ENCODE measurements at regions not wholly inside any gene's neighbourhood (a gene's known extent, or its start where the extent isn't known, plus 50 kb on each side); places are given as distances from the start of the nearest gene placed in this dataset.
"Not testable (repeated sequence)": the region's sequence is repeated elsewhere in the genome, so short reads cannot be mapped to it uniquely, and the experiment has no call there.

GRCh38 chr2:113386780-113387433 is 50.6 kb upstream of the ZNG1B start:
- not testable (repeated sequence) for DNase-seq (ENCODE audit: insufficient read length, low spot score); FAIRE-seq

GRCh38 chr2:113379621-113380020 is 57.9 kb upstream of the ZNG1B start:
- FAIRE-seq; DNase-seq (ENCODE audit: insufficient read length, low spot score): not testable (repeated sequence)

DNA sequence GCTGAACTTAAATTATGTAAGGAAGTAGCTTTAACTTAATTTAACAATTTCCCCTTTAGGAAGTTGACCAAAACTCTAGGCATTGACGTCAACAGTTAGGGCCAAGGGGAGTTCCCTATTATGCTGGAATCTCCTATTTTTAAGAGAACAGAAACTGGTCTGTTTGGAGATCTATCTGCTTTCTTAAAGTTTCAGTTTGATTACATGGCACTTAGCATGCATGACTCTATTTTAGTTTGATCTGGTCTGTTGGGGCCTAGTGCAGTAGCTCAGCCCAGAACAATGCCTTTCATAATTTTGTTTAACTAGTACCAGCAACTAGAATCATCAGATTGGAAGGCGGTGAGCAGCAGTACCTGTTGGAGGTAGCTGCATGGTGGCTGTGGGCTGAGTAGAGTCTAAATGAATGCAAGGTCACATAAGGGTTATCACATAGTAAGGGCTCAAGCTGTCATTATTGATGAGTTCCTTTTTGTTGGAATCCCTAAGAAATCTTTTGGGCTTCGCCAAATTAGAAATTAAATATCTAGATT is 60.5 kb upstream of the ZNG1B start:
- DNase-seq (ENCODE audit: insufficient read length, low spot score), result no peak
- no peak for FAIRE-seq
- TF ChIP-seq, protein P1, sequence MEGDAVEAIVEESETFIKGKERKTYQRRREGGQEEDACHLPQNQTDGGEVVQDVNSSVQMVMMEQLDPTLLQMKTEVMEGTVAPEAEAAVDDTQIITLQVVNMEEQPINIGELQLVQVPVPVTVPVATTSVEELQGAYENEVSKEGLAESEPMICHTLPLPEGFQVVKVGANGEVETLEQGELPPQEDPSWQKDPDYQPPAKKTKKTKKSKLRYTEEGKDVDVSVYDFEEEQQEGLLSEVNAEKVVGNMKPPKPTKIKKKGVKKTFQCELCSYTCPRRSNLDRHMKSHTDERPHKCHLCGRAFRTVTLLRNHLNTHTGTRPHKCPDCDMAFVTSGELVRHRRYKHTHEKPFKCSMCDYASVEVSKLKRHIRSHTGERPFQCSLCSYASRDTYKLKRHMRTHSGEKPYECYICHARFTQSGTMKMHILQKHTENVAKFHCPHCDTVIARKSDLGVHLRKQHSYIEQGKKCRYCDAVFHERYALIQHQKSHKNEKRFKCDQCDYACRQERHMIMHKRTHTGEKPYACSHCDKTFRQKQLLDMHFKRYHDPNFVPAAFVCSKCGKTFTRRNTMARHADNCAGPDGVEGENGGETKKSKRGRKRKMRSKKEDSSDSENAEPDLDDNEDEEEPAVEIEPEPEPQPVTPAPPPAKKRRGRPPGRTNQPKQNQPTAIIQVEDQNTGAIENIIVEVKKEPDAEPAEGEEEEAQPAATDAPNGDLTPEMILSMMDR (IDR thresholded peaks at IDR 0.05; ENCODE audit: insufficient read depth, missing control alignments), result no peak

- DNase-seq (ENCODE audit: insufficient read length, low spot score) (no peak), FAIRE-seq (no peak)
- TF ChIP-seq, protein P1 (IDR thresholded peaks at IDR 0.05; ENCODE audit: insufficient read depth, missing control alignments), result no peak
These were observed 61.1 kb upstream of the ZNG1B start for GRCh38 chr2:113376253-113376912.

- FAIRE-seq; DNase-seq (ENCODE audit: insufficient read length, low spot score): not testable (repeated sequence)
These were observed 62.6 kb upstream of the ZNG1B start for GRCh38 chr2:113374857-113375256.

DNA sequence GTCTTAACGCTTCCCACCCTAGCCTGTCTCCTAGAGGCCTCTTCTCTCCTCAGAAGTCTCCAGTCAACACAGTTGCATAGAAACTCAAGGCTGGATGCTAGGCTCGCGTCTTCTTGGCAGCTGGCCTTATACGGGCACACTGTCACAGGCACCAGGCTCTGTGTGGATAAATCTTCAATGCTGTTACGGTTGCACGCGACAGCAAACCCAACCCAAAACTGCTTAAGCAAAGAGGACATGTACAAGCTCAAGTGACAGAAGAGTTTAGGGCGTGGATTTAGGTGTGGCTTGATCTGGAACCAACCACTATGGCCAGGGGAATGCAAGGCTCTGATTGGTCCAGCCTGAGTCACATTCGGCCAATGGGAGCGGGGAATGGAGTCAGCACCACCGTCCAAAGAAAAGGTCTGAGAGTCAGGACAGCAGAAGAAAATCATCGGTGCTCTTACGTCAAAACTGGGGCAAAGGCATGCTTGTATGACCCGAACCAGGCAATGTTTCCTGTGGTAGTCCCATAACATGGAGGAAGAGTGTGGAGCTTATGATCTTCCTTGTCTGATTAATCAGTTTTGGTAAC is 65.1 kb upstream of the ZNG1B start:
- DNase-seq (ENCODE audit: insufficient read length, low spot score); FAIRE-seq: not testable (repeated sequence)

DNA sequence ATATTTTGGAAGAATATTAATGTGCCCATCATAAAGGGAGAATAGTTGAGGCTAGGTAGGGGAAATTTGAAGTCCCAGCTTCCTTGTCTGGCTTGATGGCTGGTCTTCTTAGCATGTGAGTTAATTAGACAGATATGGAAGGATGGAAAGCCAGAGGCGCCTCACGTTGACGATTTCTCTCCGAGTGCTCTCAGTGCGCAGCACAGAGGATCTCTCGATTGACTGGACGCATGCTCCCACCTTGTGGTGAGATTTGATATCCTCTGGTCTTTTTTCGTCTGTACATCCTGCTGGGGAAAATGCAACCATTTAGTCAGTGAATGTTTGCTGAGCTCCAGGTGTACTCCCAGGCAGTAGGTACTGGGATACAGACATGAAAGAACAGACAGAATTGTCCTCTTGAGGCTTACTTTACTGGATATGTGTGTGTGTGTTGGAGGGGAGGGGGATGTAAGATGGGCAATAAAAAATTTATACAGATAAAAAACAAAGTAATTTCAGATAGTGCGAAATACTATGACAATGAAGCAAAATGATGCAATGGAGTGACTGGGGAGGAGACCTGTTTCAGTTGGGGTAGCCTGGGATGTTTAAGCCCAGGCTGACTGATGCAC is 66.9 kb upstream of the ZNG1B start:
- TF ChIP-seq, protein P1 (IDR thresholded peaks at IDR 0.05; ENCODE audit: insufficient read depth, missing control alignments), result peak; percentile 74
- DNase-seq (ENCODE audit: insufficient read length, low spot score) (peak; percentile 37), FAIRE-seq (no peak)

DNA sequence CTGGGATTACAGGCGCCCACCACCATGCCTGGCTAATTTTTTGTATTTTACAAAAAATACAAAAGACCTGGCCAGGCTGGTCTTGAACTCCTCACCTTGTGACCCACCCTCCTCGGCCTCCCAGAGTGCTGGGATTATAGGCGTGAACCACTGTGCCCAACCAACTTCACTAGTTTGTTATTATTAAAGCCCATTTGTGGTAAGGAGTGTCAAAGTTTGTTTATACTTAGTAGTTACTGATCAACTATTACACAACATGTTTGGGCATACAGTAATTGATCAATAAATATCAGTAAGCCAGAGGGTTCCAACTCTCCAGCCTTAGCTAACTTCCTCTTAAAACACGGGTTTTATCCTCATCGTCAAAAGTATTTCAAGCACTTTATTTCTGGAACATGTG is 67.5 kb upstream of the ZNG1B start:
- TF ChIP-seq, protein P1 (IDR thresholded peaks at IDR 0.05; ENCODE audit: insufficient read depth, missing control alignments), result no peak
- FAIRE-seq (no peak), DNase-seq (ENCODE audit: insufficient read length, low spot score) (no peak)

GRCh38 chr2:113368581-113368980 is 68.9 kb upstream of the ZNG1B start:
- FAIRE-seq; DNase-seq (ENCODE audit: insufficient read length, low spot score): not testable (repeated sequence)

DNA sequence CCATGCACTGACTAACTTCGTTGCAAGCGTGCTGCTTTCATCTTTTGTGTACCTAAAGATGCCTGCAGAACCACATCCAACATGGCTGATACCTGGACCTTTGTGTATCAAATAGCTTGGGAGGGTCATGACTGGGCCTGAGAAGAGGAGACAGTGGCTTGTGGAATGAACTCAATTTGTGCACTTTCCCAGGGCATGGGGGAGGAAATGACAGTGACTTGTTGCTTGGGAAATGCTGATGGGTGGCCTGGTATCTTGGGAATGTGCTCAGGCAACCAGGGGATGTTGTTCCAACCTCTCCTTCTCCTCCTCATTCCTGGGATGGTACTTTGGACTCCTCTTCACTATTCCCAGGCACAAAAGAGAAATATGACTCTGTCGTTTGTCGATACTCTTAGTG is 70.7 kb upstream of the ZNG1B start:
- DNase-seq (ENCODE audit: insufficient read length, low spot score); FAIRE-seq: not testable (repeated sequence)

DNA sequence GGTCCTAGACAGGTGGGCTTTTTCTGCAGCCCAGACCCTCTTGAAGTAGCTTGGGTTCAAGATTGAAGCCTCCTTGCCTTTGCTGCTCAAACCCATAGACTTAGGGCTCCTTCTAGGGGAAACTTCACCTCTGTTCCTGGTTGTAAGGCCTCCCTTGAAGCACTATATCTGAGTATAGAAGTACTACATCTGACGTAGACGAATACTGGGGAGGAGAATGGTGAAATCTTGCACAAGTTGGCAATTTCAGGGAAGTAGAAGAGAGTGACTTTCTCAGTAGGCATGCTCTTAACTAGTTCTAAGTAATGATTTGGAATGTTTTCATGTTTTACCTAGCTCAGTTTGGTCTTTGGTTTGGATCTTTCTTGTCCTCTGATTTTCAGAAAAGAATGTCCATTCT is 71.7 kb upstream of the ZNG1B start:
- FAIRE-seq; DNase-seq (ENCODE audit: insufficient read length, low spot score): not testable (repeated sequence)

DNA sequence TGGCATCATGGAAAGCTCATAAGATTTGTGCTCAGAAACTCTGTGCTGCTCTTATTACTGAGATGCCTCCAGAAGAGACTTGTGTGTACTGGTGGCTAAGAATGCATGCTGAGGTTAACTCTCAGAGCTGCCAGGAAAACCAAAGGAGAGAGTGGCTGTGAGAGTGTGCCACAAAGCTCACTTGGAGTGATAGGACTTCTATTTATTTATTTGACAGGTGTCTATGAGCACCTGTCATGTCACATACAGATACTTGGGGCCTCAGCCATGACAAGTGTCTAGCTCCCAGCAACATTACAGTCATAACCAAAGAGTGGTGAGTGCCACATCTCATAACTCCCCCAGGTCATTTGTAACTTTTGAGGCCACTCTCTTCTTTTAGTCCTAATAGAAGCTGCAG is 72.2 kb upstream of the ZNG1B start:
- not testable (repeated sequence) for FAIRE-seq; DNase-seq (ENCODE audit: insufficient read length, low spot score)

Data from D721Med (cell line).